Sciatic nerve (tissue), 2 donors: ENCODE measurements at regions not wholly inside any gene's neighbourhood (a gene's known extent, or its start where the extent isn't known, plus 50 kb on each side); places are given as distances from the start of the nearest gene placed in this dataset.

Experiments used
- ATAC-seq: fragments of 200-7000 bp; cut with Tn5 transposase; one replicate; pipeline ENCODE4 v1.9.1; 2020; ENCODE audit warnings: mild to moderate bottlenecking, moderate library complexity
- DNase-seq: peaks from one replicate; pipeline ENCODE4 v3.0.0-alpha.2; 2020; ENCODE audit warnings: low spot score
- intact Hi-C: fragments of 100-400 bp; cut with DNase I; formaldehyde crosslinking; loops from one replicate; pipeline ENCODE4 v1.14.2; 2022
- donor health status: DM: no; HTN: no; CAD: no.
- donor health status: DM: no; HTN: no; CAD: no.

DNA sequence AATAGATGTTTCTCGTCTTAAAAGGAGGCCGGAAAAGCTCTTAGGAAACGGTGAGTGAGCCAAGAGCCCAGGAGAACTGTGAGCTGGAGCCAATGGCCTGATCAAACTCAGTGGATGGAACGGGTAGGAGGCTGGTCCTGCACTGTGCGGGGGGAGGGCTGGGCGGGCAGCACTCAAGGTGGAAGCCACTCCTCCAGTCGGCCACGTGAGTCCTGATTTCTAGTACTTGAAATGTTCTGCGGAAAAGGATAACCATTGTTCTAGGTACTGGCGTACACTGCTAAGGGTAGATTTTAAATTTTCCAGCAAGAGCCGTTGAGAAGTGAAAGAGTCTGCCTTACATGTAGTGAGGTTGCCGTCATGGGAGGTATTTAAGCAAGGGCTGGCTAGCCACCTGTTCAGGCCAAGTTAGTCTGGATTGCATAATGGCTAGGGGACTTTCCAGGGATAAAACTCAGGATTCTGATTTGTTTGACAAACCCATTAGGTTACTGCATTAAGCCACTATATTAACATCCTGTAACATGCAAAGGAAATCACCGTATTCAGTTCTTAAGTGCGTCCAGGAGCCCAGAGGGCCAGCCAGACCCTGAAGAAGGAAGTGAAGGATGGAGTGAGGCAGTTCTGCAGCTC, 51.3 kb upstream of the ODC1 start:
- DNase-seq, result no peak
- intact Hi-C loops, result no loop called here
- ATAC-seq, result no peak

GRCh38 chr2:10498525-10499274, 50.6 kb upstream of the ODC1 start:
- intact Hi-C loops, result no loop called here
- DNase-seq (peak; percentile 12), ATAC-seq (no peak)
